Kidney (tissue), 13 donors: ENCODE measurements at regions not wholly inside any gene's neighbourhood (a gene's known extent, or its start where the extent isn't known, plus 50 kb on each side); places are given as distances from the start of the nearest gene placed in this dataset.

Source experiments
- DNase-seq, 5 donors: peaks; one replicate each; pipeline ENCODE4 v3.0.0-alpha.2; 2013 to 2020
- FAIRE-seq: peaks from 2 replicates; lab custom pipeline; 2012; peaks lifted over from hg19 to GRCh38; lab: Jason Lieb, UNC
- H3K27ac ChIP-seq, 2 donors: one replicate each; pipeline ENCODE4 v1.7.0; 2013; ENCODE audit warnings: low read depth in 2 of 2, low read length in 2 of 2, inconsistent platforms in 1 of 2
- H3K27me3 ChIP-seq: one replicate; pipeline ENCODE4 v1.7.1; 2013; ENCODE audit warnings: low read length, inconsistent platforms; ENCODE audit not compliant: control insufficient read depth, insufficient read depth
- H3K36me3 ChIP-seq, 3 donors: one replicate each; pipeline versions ENCODE4 v1.7.0 to v1.7.1; 2013; ENCODE audit warnings: low read length in 3 of 3, control low read depth in 1 of 3, inconsistent platforms in 1 of 3; ENCODE audit not compliant: insufficient read depth in 3 of 3, control insufficient read depth in 2 of 3
- H3K4me1 ChIP-seq, 3 donors: one replicate each; pipeline versions ENCODE4 v1.7.0 to v1.7.1; 2013; ENCODE audit warnings: low read length in 3 of 3, inconsistent platforms in 1 of 3, low read depth in 1 of 3; ENCODE audit not compliant: control insufficient read depth in 2 of 3, insufficient read depth in 2 of 3
- H3K4me3 ChIP-seq, 3 donors: one replicate each; pipeline versions ENCODE4 v1.7.0 to v1.8.1; 2013; ENCODE audit warnings: low read length in 3 of 3, control low read depth in 1 of 3, inconsistent platforms in 1 of 3
- H3K9ac ChIP-seq, 3 donors: one replicate each; pipeline versions ENCODE4 v1.7.0 to v1.7.1; 2013; ENCODE audit warnings: low read length in 3 of 3, control low read depth in 1 of 3, inconsistent platforms in 1 of 3
- H3K9me3 ChIP-seq, 3 donors: one replicate each; pipeline versions ENCODE4 v1.7.0 to v1.7.1; 2013; ENCODE audit warnings: low read length in 3 of 3, control low read depth in 1 of 3, inconsistent platforms in 1 of 3; ENCODE audit not compliant: control insufficient read depth in 2 of 3, insufficient read depth in 1 of 3
- intact Hi-C: fragments of 100-400 bp; cut with DNase I; formaldehyde crosslinking; loops from one replicate; pipeline ENCODE4 v1.11.1; 2022
- TF ChIP-seq, protein P1 (sequence below): IDR thresholded peaks from 3 replicates; pipeline ENCODE4 v1.5.1; 2012; ENCODE audit warnings: mild to moderate bottlenecking, moderate library complexity, borderline replicate concordance; ENCODE audit not compliant: insufficient read depth; ENCODE audit errors: extremely low read depth
- donor health status: control.
- donor health status: control.
- donor health status: control.
- donor health status: control.
- donor health status: control.
- donor health status: DM: yes; HTN: yes; CAD: no.
- donor health status: Normal renal cell carcinoma (clear cell type).

- FAIRE-seq (peak; percentile 15), DNase-seq (peak in 2 of 5 donors; percentile 64 to 79)
- intact Hi-C loops: no loop called here
- no peak overlapping the region for H3K27ac ChIP-seq
- H3K9me3 ChIP-seq: no peaks in the 10 kb centered on the region
- TF ChIP-seq, protein P1, sequence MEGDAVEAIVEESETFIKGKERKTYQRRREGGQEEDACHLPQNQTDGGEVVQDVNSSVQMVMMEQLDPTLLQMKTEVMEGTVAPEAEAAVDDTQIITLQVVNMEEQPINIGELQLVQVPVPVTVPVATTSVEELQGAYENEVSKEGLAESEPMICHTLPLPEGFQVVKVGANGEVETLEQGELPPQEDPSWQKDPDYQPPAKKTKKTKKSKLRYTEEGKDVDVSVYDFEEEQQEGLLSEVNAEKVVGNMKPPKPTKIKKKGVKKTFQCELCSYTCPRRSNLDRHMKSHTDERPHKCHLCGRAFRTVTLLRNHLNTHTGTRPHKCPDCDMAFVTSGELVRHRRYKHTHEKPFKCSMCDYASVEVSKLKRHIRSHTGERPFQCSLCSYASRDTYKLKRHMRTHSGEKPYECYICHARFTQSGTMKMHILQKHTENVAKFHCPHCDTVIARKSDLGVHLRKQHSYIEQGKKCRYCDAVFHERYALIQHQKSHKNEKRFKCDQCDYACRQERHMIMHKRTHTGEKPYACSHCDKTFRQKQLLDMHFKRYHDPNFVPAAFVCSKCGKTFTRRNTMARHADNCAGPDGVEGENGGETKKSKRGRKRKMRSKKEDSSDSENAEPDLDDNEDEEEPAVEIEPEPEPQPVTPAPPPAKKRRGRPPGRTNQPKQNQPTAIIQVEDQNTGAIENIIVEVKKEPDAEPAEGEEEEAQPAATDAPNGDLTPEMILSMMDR: no peak
- H3K27me3 ChIP-seq: no peaks in the 10 kb centered on the region
- H3K36me3 ChIP-seq: no peaks in the 10 kb centered on the region
- no peak overlapping the region for H3K9ac ChIP-seq
- no peaks in the 10 kb centered on the region for H3K4me1 ChIP-seq
- H3K4me3 ChIP-seq: no peak overlapping the region
Observed at GRCh38 chr5:125798307-125798706, 624.9 kb upstream of the GRAMD2B start.

DNA sequence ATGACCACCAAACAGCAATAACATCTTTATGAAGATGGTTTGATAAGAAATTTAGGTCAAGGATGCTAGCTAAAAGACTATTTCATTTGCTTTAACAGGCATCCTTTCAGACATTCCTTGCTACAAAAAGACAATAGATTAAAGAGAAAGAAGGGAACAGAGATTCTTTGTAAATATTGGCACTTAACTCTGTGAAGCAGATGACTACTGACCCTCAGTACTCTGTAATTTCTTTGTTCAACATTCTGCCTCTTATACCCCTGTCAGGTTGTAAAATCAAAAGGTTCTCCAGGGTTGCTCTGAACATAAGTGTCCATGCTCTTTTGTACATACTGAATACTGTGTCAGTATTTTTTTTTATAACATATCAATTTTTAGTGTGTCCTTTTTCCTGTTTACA, 610.6 kb upstream of the GRAMD2B start:
- peaks cover 0 to 6% (median 0%) of the 10 kb centered on the region in 3 donors for H3K4me1 ChIP-seq
- FAIRE-seq (no peak), DNase-seq (no peak)
- no peaks in the 10 kb centered on the region for H3K9me3 ChIP-seq
- TF ChIP-seq, protein P1: no peak
- H3K4me3 ChIP-seq: no peak overlapping the region
- H3K36me3 ChIP-seq: no peaks in the 10 kb centered on the region
- H3K27ac ChIP-seq: no peak overlapping the region
- H3K27me3 ChIP-seq: no peaks in the 10 kb centered on the region
- intact Hi-C loops: no loop called here
- H3K9ac ChIP-seq: no peak overlapping the region

DNA sequence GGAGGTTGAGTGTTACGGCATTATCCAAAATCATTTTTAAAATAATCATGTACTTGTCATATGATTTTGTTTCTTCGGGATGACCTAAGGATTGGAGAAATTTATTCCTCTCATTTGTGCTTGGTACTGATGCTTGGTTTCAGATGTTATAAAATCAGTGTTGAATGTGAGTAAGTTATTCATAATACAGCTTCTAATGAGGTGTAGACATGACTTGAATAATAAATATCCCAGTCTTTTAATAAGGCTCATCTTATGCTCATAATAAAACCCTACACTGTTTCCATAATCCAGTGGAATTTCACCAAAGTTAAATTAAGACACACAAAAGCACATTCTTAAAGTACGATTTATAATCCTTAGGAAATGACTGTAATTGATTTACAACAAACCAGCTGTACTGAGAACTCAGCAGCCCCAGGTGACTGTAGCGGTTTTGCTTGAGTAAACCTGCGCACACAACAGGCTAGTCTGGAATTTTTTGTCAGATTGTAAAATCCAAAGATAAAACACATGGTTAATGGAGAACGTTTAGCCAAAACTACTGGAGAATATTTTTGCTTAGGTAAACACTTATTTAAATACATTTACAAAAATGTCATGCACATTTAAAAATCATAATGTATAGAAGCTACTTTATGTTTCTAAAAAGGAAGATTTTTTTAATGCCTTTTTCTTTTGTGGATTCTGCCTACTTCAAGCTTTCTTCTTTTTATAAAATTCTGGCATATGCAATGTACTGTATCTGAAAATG, 609.8 kb upstream of the GRAMD2B start:
- H3K27ac ChIP-seq: no peak overlapping the region
- H3K27me3 ChIP-seq: no peaks in the 10 kb centered on the region
- no peaks in the 10 kb centered on the region for H3K36me3 ChIP-seq
- no peaks in the 10 kb centered on the region for H3K9me3 ChIP-seq
- intact Hi-C loops: no loop called here
- TF ChIP-seq, protein P1: no peak
- DNase-seq (peak in 3 of 5 donors; percentile 32 to 62 (median 56)), FAIRE-seq (no peak)
- H3K4me3 ChIP-seq: no peak overlapping the region
- H3K9ac ChIP-seq: no peak overlapping the region
- peaks cover 0 to 6% (median 0%) of the 10 kb centered on the region in 3 donors for H3K4me1 ChIP-seq
